NCI-H1092 treated with DMSO at 0.1 percent for 48 hours (cell line): ENCODE measurements at regions not wholly inside any gene's neighbourhood (a gene's known extent, or its start where the extent isn't known, plus 50 kb on each side); places are given as distances from the start of the nearest gene placed in this dataset.

Experiments used
- DNase-seq: peaks from one replicate; lab custom pipeline; 2025; lab: John Stamatoyannopoulos, UW

DNA sequence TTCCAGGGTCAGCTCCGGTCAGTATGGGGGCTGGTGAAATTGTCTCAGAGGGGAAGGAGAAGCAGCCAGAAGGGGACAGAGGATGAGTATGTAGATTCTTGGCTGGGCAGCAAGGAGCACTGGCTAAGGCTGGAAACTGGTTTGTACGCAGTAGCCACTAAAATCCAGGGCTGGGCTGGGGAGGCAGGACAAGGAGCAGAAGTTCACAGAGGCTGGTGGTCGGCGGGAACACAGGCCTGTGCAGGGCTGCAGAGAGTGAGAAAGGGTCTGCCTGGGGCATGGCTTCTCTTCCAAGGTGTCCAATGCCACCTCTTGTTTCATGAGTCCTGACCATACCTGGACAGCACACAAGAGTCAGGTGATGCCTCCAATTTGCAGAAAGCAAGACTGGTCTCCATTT is 94.4 kb upstream of the HDAC4 start:
- no peak for DNase-seq

DNA sequence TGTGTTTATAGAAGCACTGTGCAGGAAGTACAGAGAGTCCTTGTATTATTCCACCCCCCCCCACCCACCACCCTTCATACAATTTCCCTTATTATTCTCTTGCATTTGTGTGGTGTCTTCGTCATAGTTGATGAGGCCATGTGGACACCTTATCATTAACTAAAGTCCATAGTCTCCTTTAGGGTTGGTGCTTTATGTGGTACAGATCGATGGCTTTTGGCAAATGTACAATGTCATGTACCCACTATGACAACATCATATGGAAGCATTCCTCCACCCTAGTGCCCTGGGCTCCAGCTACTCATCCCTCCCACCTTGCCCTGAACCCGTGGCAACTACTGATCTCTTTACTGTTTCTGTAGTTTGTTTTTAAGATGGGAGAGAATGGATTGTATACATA is 93.8 kb upstream of the HDAC4 start:
- DNase-seq: no peak

DNA sequence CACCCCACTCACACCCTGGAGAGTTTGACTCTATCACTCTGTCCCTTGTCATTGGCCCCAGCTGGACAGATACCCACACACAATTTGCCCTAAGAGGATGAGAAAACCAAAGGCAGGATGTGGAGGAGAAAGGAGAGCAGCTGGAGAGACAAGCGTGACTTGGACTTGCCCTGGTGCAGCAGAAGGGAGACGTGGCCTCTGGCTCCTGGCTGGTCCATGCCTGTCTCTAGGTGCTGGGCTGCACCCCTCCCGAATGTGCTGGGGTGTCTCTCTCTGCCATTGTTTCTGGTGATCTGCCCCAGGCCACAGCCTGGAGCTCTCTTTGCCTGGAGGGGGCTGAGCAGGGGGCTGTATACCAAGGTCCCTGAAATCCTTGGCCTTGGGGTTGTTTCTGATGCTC is 88.7 kb upstream of the HDAC4 start:
- no peak for DNase-seq

DNA sequence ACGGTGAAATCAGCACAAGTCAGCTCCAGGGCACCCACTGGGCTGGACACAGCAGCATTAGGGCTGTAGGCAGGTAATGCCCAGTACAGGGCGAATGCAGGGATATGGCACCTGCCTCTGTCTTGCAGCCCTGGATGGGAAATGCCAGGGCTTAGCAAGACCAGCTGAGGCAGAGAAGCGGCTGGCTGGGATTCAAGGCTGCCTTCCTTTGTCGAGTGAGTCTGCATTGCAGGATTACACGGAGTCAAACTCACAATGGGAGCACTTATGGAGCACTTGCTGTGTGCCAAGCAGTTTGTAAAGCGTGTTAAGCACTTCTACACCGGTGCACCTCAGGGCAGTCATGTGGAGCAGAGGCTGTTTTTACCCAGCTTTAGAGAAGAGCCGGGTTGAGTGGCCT is 87.3 kb upstream of the HDAC4 start:
- DNase-seq: no peak

DNA sequence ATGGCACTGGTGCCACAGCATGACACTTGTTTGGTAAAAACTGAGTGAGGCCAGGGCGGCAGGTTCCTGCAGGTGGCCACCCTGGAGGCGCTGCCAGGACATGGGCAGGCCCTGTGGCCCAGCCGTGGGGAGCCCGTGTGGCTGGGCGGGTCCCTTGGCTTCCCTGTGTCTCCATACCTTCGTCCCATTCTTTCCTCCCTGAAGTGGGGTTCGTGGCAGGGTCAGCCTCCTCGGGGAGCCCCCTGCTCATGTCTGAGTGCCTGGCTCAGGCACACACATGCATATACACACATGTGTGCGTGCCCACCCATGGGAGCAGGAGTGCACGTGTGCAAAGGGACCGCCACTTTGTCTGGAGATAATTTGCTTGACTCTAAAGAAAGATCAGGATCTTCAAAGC is 86.5 kb upstream of the HDAC4 start:
- no peak for DNase-seq

DNA sequence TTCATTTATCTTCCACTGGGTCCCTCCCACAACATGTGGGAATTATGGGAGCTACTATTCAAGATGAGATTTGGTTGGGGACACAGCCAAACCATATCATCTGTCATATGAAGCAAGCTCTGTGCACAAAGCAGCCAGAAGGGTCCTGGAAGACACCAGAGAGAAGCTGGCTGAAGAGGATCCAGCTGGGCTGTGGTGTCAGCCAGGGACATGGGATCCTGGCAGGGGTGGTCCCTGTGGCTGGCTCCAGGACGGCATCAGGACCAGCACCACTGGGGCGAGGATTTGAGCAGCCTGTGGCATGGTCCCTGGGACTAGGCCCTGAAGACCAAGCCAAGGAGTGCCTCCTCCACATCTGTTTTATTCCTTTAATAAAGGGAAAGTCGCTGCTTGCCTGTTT is 84.8 kb upstream of the HDAC4 start:
- no peak for DNase-seq

DNA sequence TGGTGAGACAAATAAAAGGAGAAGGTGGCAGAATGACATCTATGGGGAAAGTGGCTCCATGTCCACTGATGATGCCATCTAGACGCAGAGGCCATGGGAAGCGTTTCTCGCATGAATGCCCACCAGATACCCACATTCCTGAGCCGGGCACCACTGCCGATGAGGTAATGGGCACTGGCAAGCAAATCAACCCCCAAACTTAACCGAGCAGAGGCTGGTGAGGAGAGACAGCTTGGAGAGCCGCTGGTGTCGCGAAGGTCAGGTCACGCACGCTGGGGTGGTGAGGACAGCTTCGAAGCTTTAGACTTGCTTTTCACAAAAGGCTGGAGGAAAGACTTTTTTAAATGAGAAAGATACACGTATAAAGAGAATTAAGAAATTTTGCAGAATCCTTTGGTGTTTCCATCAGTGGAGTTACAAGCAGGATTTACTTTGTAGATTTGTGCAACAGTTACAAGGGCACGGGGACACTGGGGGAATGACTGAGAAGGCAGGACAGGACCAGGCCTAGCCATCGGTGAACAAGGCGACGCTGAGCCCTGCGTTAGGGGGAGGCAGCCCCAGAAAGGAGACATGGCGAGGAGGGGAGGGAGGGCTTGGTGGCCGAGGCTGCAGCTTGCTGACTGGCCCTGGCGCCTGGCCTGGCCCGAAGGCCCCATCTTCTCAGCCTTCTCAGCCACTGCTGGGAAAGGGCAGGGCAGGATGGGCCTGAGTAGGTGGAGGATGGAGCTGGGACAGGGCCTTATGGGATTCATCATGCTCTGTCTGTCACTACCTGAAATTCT is 83.9 kb upstream of the HDAC4 start:
- no peak for DNase-seq

DNA sequence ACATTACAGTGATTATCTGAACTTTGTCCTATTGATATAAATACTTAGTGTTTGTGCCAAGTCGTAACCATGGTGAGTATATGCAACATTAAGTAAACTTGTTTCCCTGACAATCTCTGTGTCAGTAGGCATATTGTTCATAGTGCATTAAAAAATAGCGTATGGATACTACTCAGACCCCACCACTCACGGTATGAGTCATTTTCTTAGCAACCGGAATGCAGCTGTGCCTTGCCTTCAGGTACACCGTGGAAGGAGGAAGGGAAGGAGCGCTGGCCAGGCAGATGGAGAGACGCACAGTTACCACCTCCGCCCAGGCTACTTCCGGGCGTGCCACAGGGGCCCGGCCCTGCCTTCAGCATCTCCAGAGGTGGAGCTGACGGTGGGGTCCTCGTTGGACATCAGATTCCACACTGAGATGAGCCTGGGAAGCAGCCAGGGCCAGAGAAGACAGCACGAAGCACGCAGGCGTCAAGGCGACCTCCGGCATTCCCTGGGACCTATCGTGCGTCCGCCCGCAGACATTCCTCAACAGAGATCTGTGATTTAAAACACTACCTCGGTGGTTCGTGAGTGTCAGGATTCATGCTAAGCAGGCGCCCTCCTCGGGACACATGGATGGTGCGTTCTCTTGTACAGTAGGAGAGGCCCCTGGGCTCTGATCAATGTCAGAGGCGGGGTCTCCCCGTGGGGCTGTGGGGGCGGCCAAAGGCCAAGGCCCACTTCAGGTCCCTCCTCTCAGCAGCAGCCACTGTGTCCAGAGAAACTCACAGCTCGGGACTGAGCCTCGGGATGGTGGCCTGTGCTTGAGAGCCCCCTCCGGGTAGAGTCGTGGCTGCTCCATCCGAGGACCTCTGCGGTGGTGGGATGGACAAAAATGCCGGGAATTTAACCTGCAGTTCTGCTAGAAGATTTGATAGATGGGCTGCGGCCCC is 82.2 kb upstream of the HDAC4 start:
- no peak for DNase-seq

DNA sequence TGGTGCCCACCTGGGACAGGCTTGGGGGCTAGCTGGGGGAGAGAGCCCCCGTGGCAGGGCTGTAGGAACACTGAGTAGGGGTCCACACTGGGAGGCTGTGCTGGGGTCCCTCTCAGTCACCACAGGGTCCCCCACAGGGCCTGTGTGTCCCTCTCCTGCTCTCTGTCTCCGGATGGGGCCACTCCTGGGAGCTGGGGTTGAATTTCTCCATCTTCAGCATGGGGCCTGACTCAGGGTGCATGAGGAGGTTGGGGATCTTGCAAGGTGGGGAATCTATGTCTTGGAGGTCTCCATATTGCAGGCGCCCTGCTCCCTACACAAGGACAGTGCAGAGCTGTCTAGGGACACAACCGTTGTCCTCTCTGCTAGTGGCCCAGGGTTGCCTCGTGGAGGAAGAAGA is 78.7 kb upstream of the HDAC4 start:
- no peak for DNase-seq

DNA sequence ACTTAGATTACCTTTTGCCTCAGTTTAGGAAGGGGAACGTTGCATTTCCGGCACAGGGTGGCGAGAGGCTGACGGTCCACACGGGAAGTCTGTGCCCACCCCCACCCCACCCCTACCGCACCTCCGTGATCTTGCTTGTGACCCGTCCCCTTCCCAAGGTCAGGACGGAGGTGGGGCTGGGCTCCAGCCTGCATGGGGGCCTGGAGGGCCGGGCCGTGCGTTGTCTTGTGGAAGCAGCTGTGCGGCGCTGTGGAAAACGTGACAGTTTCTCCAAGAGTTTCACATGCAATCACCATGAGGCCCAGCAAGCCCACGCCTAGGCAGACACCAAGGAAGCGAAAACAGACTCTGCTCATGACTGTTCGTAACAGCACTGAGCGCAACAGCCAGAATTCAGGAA is 76.8 kb upstream of the HDAC4 start:
- DNase-seq: no peak

DNA sequence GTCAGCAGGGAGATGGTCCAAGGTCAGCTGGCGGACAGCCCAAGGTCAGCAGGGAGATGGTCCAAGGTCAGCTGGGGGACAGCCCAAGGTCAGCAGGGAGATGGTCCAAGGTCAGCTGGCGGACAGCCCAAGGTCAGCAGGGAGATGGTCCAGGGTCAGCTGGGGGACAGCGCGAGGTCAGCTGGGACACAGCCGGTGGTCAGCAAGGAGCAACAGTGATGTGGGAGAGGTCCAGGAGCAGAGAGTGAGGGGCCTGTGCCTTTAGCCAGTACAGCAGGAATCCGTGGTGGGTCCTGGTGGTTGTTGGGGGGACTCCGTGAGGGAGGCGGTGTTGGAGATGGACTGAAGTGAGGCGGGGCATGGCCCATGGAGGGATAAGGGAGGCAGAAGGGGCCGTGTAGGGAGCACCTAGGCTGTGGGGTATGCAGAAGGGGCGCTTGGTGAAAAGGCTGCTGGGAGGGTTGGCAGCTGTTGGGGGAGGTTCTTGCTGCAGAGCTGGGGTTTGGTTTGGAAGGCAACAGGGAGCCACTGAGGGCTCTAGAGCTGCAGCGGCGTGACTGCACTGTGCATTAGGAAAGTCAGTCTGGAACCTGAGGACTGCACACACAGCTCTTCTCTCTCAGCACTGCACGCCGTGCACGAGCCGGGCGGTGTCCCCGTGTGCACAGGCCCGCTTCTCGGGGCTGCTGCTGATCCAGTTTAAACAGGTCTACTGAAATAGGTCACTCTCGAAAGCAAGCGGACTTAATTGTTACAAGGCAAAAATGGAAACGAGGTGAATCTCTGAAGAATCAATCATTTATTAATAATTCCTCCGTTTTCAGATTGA is 76.2 kb upstream of the HDAC4 start:
- DNase-seq: no peak

DNA sequence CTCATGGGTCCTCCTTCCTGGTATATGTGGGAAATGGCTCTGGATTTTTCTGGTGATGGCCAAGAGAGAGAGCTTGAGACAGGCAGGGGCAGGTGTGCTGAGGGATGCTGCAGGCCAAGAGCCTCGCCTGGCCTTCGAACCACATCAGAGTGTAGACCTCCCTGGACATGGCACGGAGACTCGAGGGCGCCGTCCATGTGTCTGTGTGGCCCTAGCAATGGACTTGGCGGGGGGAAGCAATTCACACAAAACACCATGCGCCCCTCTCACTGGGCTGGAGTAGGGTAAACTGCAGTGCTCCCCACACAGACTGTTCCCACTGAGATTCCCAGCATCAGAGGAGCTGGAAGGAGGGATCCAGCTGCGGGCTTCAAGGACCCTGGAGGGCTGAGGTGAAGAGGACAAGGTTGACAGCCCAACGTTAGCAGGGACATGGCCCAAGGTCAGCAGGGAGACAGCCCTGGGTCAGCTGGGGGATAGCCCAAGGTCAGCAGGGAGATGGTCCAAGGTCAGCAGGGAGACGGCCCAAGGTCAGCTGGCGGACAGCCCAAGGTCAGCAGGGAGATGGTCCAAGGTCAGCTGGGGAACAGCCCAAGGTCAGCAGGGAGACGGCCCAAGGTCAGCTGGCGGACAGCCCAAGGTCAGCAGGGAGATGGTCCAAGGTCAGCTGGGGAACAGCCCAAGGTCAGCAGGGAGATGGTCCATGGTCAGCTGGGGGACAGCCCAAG is 75.4 kb upstream of the HDAC4 start:
- no peak for DNase-seq

DNA sequence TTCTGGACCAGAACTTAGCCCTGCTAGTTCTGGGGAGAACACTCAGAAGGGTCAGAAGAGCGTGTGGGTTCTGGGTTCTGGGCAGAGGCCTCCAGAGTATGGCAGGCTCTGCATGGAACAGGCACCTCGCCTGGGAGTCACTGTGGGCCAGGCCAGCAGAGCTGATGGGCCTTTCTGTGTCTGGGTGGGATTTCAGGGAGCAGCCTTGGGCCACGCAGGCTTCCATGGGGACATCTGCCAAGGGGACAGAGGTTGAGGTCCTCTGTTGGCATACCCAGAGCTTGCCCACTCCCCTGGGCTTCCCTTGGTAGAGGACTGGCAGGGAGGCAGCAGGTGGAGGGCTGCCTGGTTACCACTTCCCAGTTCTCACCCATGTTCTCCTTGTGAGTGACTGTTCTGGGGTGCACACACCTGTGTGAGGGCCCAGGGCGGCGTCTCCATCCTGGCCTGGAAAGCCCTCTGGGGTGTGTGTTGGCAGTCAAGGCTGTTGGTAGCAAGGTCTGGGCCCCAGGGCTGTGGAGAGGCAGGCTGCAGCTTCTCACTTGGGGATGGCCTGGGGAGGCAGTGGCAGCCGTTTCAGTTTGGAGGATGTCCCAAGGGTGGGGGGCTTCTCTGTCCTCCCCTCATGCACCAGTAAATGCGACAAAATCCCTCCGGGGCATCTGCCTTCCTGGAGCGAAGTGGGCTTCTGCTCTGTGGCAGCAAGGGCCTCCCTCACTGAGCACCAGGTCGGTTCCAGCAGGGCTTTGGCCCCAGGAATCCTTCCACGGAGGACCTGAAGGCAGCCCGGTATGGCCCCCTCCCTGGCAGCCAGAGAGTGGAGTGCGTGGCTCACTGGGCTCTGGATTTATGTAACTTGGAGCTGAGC is 74.6 kb upstream of the HDAC4 start:
- no peak for DNase-seq

DNA sequence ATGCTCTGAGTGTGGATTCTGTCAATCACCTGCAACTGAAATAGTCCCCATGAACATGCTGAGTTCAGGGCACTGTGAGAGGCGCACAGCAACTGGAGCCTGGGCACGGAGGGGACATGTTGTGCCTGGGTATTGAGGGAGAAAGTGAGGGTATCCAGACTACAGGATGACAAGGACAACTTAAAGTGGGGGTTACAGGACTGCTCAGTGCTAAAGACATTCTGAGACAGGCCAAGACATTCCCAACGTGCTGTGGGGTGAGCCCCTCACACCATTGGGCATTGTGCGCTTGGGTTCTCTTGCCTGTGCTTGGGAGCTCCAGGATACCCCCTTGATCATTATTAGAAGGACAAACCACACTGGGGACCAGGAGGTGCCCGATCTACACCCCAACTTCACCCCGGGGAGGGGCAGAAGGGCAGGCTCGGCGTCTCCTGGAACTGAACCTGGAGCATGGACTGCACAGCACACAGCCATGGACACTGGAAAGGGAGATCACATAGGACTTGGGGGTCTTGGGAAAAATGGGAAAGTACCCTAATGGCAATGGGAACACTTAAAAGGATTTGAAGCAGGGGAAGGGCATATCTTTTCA is 72.5 kb upstream of the HDAC4 start:
- no peak for DNase-seq

DNA sequence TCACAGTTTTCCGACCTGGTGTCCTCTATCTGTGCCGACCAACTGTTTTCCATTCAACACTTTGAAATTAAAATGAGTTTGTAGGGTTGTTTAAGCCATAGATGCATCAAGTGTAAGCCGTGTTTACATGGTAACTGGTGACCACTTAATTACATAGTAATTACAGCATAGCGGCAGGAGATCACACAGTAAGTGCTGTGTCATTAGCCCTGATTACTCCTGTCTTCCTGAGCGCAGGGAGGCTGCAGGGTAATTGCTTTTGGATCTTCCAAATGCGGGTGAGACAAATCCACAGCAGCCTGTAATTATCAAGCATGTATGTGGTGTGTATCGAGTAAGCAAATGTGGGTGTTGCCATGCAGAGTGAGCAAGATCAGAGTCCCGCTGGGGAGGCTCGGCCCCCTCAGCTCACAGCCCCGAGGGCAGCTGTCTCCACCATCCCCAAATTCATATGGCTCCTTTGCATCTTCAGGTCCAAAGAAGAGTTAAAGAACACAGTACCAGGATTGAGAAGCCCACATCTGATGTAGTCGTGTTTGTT is 71.5 kb upstream of the HDAC4 start:
- no peak for DNase-seq

DNA sequence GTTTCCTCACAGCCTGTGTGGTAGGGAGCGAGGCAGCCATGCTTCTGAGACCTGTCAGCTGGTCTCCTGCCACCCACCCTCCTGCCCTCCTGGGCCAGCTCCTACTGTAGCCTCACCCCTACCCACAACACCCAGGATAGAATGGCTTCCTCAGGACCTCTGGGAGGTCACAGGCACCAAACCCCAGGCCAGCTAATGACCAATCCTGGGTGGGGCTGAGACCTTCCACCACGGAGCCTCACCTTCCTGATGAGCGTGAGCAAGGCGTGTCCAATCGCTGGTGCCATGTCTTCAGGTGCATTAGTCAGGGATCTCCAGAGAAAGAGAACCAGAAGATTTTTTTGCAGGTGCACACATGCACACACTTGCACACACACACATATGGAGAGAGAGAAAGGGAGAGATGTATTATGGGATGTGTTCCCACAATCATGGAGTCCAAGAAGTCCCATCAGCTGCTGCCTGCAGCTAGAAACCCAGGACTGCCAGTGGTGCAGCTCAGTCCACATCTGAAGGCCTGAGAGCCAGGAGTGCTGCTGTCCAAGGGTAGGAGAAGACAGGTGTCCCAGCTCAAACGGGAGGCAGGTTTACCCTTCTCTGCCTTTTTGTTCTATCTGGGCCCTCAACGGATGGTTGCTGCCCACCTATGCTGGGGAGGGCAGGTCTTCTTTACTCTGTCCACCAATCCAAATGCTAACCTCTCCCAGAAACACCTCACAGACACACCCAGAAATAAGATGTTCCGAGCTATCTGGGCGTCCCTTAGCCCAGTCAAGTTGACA is 70.4 kb upstream of the HDAC4 start:
- DNase-seq: no peak

DNA sequence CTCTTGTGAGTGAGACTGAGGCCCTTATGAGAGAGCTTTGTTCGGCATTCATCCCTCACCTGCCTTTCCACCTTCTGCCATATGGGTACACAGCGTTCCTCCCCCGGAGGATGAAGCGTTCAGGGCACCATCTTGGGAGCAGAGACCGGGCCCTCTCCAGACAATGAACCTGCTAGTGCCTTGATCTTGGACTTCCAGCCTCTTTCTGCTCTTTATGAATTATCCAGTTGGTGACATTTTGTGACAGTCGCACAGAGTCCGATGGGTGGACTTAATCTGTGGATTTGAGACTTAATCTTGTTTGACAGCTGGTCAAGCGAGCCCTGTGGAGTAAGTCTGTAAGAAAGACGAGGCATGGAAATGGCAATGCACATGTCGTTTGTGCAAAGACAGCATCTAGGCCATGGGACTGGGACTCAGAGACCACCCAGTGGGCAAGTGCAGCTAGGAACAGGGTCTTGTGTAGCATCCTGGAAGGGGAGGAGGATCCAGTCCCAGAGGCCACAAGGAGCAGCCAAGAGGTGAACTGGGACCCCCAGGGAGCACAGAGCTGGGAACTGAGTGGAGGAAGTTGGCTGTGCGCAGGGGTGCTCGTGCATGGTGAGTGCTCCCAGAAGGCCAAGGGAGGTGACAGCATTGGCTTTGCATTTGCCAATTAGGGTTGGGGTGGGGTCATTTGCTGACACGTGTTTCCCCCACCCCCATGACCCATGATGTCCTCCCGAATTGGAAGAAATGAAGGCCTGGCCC is 69.5 kb upstream of the HDAC4 start:
- DNase-seq: no peak

DNA sequence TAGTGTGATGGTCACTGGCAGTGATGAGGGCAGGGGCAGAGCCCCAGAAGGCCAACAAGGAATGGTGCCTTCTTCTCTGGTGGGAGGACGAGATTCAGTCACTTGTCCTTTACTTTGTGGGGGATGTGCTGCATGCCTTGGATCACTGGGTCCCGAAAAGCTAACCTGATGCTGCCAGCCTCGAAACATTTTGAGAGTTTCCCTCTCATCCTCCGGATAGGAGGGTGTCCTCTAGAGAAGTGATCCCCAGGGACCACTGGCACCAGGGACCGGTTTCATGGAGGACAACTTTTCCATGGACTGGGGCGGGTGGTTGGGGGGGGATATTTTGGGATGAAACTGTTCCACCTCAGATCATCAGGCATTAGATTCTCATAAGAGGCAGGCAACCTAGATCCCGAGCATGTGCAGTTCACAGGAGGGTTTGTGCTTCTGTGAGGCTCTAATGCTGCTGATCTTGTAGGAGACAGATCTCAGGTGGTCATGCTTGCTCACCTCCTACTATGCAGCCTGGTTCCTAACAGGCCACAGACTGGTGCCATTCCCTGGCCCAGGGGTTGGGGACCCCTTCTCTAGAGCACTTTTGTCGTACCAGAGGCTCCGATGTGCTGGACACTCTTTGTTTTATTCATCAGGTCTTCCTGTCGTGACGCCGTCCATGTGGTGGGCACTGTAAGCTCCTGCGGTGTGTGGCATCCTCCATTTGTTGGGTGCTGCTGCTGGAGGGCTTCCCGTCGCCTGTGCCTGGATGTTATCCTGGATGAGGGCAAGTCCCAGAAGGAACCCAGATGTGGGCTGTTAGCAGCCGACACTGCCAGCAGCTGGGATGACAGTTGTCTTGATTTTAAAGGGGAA is 68.5 kb upstream of the HDAC4 start:
- no peak for DNase-seq
